Nephron progenitor cell (in vitro differentiated cells): ENCODE measurements at regions not wholly inside any gene's neighbourhood (a gene's known extent, or its start where the extent isn't known, plus 50 kb on each side); places are given as distances from the start of the nearest gene placed in this dataset.

ENCODE experiments used
- DNase-seq: peaks from one replicate; pipeline ENCODE4 v3.0.0; 2021
- H3K27ac Mint-ChIP-seq: 2 replicates; pipeline ENCODE4 v1.8.0; 2021; ENCODE audit warnings: mild to moderate bottlenecking, moderate library complexity, mixed read lengths
- H3K27me3 Mint-ChIP-seq: 2 replicates; pipeline ENCODE4 v1.8.0; 2021; ENCODE audit warnings: mild to moderate bottlenecking, low read depth, mixed read lengths; ENCODE audit not compliant: poor library complexity
- H3K36me3 Mint-ChIP-seq: 2 replicates; pipeline ENCODE4 v1.8.0; 2021; ENCODE audit warnings: low read depth, mixed read lengths
- H3K4me1 Mint-ChIP-seq: 2 replicates; pipeline ENCODE4 v1.8.0; 2021; ENCODE audit warnings: mixed read lengths
- H3K4me3 Mint-ChIP-seq: 2 replicates; pipeline ENCODE4 v1.8.0; 2021; ENCODE audit warnings: mild to moderate bottlenecking, moderate library complexity, mixed read lengths
- H3K9me3 Mint-ChIP-seq: 2 replicates; pipeline ENCODE4 v1.8.0; 2021; ENCODE audit warnings: mild to moderate bottlenecking, moderate library complexity, mixed read lengths
- TF ChIP-seq, protein P1 (sequence below): fragments of 200-600 bp; sonication (generic); IDR thresholded peaks from 2 replicates; pipeline ENCODE4 v1.5.0; 2021; ENCODE audit warnings: antibody characterized with exemption

GRCh38 chr7:110186334-110186733, 904.6 kb upstream of the LRRN3 start:
- Mint-ChIP-seq H3K4me1 (no peaks in the 10 kb centered on the region), H3K9me3 (peaks cover 9% of the 10 kb centered on the region), H3K27ac (no peak overlapping the region), H3K27me3 (peaks cover 2% of the 10 kb centered on the region), H3K36me3 (no peaks in the 10 kb centered on the region), H3K4me3 (no peak overlapping the region)
- TF ChIP-seq, protein P1, sequence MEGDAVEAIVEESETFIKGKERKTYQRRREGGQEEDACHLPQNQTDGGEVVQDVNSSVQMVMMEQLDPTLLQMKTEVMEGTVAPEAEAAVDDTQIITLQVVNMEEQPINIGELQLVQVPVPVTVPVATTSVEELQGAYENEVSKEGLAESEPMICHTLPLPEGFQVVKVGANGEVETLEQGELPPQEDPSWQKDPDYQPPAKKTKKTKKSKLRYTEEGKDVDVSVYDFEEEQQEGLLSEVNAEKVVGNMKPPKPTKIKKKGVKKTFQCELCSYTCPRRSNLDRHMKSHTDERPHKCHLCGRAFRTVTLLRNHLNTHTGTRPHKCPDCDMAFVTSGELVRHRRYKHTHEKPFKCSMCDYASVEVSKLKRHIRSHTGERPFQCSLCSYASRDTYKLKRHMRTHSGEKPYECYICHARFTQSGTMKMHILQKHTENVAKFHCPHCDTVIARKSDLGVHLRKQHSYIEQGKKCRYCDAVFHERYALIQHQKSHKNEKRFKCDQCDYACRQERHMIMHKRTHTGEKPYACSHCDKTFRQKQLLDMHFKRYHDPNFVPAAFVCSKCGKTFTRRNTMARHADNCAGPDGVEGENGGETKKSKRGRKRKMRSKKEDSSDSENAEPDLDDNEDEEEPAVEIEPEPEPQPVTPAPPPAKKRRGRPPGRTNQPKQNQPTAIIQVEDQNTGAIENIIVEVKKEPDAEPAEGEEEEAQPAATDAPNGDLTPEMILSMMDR: no peak
- DNase-seq: no peak

DNA sequence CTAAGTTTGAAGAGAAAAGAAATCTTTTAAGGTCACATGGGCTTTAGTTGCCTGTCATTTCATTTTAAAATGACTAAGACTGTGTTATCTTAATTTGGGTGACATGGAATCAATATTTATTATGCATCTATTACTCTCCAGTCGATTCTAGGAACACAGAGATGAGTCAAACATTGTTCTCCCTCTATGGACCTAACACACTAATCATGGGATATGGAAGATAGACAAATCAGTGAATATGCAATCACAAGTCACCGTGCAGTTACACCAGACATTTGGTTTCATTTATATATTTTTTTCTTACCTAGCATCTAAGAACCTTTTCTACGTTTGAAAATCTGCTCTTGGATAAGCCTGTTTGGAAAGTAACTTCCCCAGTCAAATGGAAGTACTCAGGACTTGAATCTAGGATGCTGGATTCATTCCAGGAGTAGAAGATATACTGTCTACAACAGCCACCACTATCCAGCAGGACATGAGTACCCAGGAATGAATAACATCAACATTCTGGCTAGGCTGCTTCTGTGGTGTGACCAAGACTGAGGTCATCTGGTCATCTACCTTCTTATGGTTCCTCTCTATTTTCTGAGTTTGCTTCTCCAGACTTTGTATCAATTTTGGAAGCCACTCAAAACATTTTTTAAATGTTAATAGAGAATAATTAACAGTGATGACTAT, 902.9 kb upstream of the LRRN3 start:
- no peak for DNase-seq
- TF ChIP-seq, protein P1: no peak
- peaks cover 2% of the 10 kb centered on the region for H3K27me3 Mint-ChIP-seq
- H3K9me3 Mint-ChIP-seq: peaks cover 9% of the 10 kb centered on the region
- no peak overlapping the region for H3K4me3 Mint-ChIP-seq
- no peak overlapping the region for H3K27ac Mint-ChIP-seq
- H3K4me1 Mint-ChIP-seq: no peaks in the 10 kb centered on the region
- no peaks in the 10 kb centered on the region for H3K36me3 Mint-ChIP-seq

DNA sequence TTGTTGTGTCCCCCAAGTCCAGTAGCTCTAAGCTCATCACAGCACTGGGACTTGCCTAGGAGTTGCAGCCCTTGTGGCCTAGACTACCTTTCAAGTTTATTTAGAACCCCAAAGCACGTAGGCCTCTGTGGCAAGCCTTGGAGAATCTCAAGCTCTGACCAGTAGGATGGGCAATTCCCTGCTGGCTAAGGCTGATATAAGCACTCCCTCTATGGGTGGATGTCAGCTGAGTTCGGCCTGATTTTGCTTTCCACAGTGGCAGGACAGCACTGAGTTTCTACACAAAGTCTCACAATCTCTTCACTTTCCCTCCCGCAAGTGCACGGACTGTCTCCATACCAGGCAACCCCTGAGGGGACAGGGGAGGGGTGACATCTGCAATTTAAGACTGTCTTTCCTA, 886.4 kb upstream of the LRRN3 start:
- H3K27ac Mint-ChIP-seq: no peak overlapping the region
- H3K4me3 Mint-ChIP-seq: no peak overlapping the region
- H3K27me3 Mint-ChIP-seq: no peaks in the 10 kb centered on the region
- TF ChIP-seq, protein P1: no peak
- H3K4me1 Mint-ChIP-seq: peaks cover 7% of the 10 kb centered on the region
- peak; percentile 3 for DNase-seq
- no peaks in the 10 kb centered on the region for H3K36me3 Mint-ChIP-seq
- no peaks in the 10 kb centered on the region for H3K9me3 Mint-ChIP-seq

- H3K27me3 Mint-ChIP-seq: no peaks in the 10 kb centered on the region
- DNase-seq: no peak
- peak overlapping the region; percentile 0 for H3K27ac Mint-ChIP-seq
- TF ChIP-seq, protein P1: no peak
- peaks cover 7% of the 10 kb centered on the region for H3K4me1 Mint-ChIP-seq
- no peaks in the 10 kb centered on the region for H3K36me3 Mint-ChIP-seq
- no peaks in the 10 kb centered on the region for H3K9me3 Mint-ChIP-seq
- no peak overlapping the region for H3K4me3 Mint-ChIP-seq
These were observed 885.0 kb upstream of the LRRN3 start for GRCh38 chr7:110205899-110206298.

GRCh38 chr7:110209884-110210283, 881.0 kb upstream of the LRRN3 start:
- Mint-ChIP-seq H3K27ac (no peak overlapping the region), H3K36me3 (no peaks in the 10 kb centered on the region), H3K4me1 (peaks cover 7% of the 10 kb centered on the region), H3K27me3 (no peaks in the 10 kb centered on the region), H3K4me3 (no peak overlapping the region), H3K9me3 (peaks cover 8% of the 10 kb centered on the region)
- TF ChIP-seq, protein P1: no peak
- DNase-seq: no peak

GRCh38 chr7:110210941-110211608, 879.9 kb upstream of the LRRN3 start:
- no peaks in the 10 kb centered on the region for H3K36me3 Mint-ChIP-seq
- no peaks in the 10 kb centered on the region for H3K27me3 Mint-ChIP-seq
- DNase-seq: no peak
- H3K27ac Mint-ChIP-seq: no peak overlapping the region
- TF ChIP-seq, protein P1: no peak
- no peak overlapping the region for H3K4me3 Mint-ChIP-seq
- peaks cover 4% of the 10 kb centered on the region for H3K4me1 Mint-ChIP-seq
- H3K9me3 Mint-ChIP-seq: peaks cover 8% of the 10 kb centered on the region
